Activated naive CD8-positive, alpha-beta T cell treated with anti-CD3 and anti-CD28 coated beads, Interleukin-2, amount 50 U/mL, for 24 hours (primary cell): ENCODE measurements at regions not wholly inside any gene's neighbourhood (a gene's known extent, or its start where the extent isn't known, plus 50 kb on each side); places are given as distances from the start of the nearest gene placed in this dataset.

Source experiments
- ATAC-seq: fragments of 150-1000 bp; cut with Tn5 transposase; one replicate; pipeline ENCODE4 v1.10.0; 2021
- DNase-seq: peaks from one replicate; pipeline ENCODE4 v3.0.0; 2021
- H3K27ac Mint-ChIP-seq: one replicate; pipeline ENCODE4 v1.8.0; 2021; ENCODE audit warnings: mild to moderate bottlenecking, mixed read lengths
- H3K27me3 Mint-ChIP-seq: one replicate; pipeline ENCODE4 v1.8.0; 2021; ENCODE audit warnings: mixed read lengths
- H3K36me3 Mint-ChIP-seq: one replicate; pipeline ENCODE4 v1.8.0; 2021; ENCODE audit warnings: low read depth, mixed read lengths
- H3K4me1 Mint-ChIP-seq: one replicate; pipeline ENCODE4 v1.8.0; 2021; ENCODE audit warnings: mixed read lengths
- H3K4me3 Mint-ChIP-seq: one replicate; pipeline ENCODE4 v1.8.0; 2021; ENCODE audit warnings: mild to moderate bottlenecking, moderate library complexity, mixed read lengths
- H3K9me3 Mint-ChIP-seq: one replicate; pipeline ENCODE4 v1.8.0; 2021; ENCODE audit warnings: mixed read lengths

- Mint-ChIP-seq H3K27me3 (no peaks in the 10 kb centered on the region), H3K4me1 (no peaks in the 10 kb centered on the region), H3K9me3 (no peaks in the 10 kb centered on the region), H3K36me3 (no peaks in the 10 kb centered on the region), H3K4me3 (no peak overlapping the region), H3K27ac (no peak overlapping the region)
- no peak for DNase-seq
- ATAC-seq: no peak
These were observed 334.8 kb upstream of the TMPO start for GRCh38 chr12:98180603-98181002.

- no peaks in the 10 kb centered on the region for H3K36me3 Mint-ChIP-seq
- H3K27me3 Mint-ChIP-seq: no peaks in the 10 kb centered on the region
- no peaks in the 10 kb centered on the region for H3K9me3 Mint-ChIP-seq
- DNase-seq (no peak), ATAC-seq (no peak)
- H3K4me3 Mint-ChIP-seq: no peak overlapping the region
- H3K4me1 Mint-ChIP-seq: no peaks in the 10 kb centered on the region
- no peak overlapping the region for H3K27ac Mint-ChIP-seq
These were observed 332.6 kb upstream of the TMPO start for GRCh38 chr12:98182821-98183220.

GRCh38 chr12:98185606-98186005 lies 329.8 kb upstream of the TMPO start:
- H3K4me1 Mint-ChIP-seq: no peaks in the 10 kb centered on the region
- no peaks in the 10 kb centered on the region for H3K9me3 Mint-ChIP-seq
- ATAC-seq: no peak
- H3K4me3 Mint-ChIP-seq: no peak overlapping the region
- H3K36me3 Mint-ChIP-seq: no peaks in the 10 kb centered on the region
- no peak for DNase-seq
- no peak overlapping the region for H3K27ac Mint-ChIP-seq
- H3K27me3 Mint-ChIP-seq: no peaks in the 10 kb centered on the region

GRCh38 chr12:98188650-98189077 lies 326.7 kb upstream of the TMPO start:
- DNase-seq: no peak
- no peaks in the 10 kb centered on the region for H3K9me3 Mint-ChIP-seq
- no peaks in the 10 kb centered on the region for H3K27me3 Mint-ChIP-seq
- H3K27ac Mint-ChIP-seq: no peak overlapping the region
- ATAC-seq: no peak
- no peaks in the 10 kb centered on the region for H3K4me1 Mint-ChIP-seq
- H3K36me3 Mint-ChIP-seq: no peaks in the 10 kb centered on the region
- no peak overlapping the region for H3K4me3 Mint-ChIP-seq

GRCh38 chr12:98194591-98194990 lies 320.8 kb upstream of the TMPO start:
- DNase-seq (no peak), ATAC-seq (no peak)
- Mint-ChIP-seq H3K36me3 (no peaks in the 10 kb centered on the region), H3K4me3 (no peak overlapping the region), H3K4me1 (no peaks in the 10 kb centered on the region), H3K9me3 (no peaks in the 10 kb centered on the region), H3K27ac (no peak overlapping the region), H3K27me3 (peaks cover 1% of the 10 kb centered on the region)

GRCh38 chr12:98198261-98198982 lies 317.0 kb upstream of the TMPO start:
- Mint-ChIP-seq H3K4me1 (no peaks in the 10 kb centered on the region), H3K27me3 (peaks cover 2% of the 10 kb centered on the region), H3K4me3 (no peak overlapping the region), H3K27ac (no peak overlapping the region), H3K36me3 (no peaks in the 10 kb centered on the region), H3K9me3 (no peaks in the 10 kb centered on the region)
- DNase-seq (no peak), ATAC-seq (no peak)

GRCh38 chr12:98208816-98209215 lies 306.6 kb upstream of the TMPO start:
- no peaks in the 10 kb centered on the region for H3K27me3 Mint-ChIP-seq
- no peaks in the 10 kb centered on the region for H3K9me3 Mint-ChIP-seq
- DNase-seq: no peak
- no peaks in the 10 kb centered on the region for H3K36me3 Mint-ChIP-seq
- H3K27ac Mint-ChIP-seq: no peak overlapping the region
- H3K4me1 Mint-ChIP-seq: no peaks in the 10 kb centered on the region
- H3K4me3 Mint-ChIP-seq: no peak overlapping the region
- ATAC-seq: no peak

GRCh38 chr12:98211909-98212695 lies 303.3 kb upstream of the TMPO start:
- Mint-ChIP-seq H3K4me3 (no peak overlapping the region), H3K36me3 (no peaks in the 10 kb centered on the region), H3K27me3 (peaks cover 4% of the 10 kb centered on the region), H3K4me1 (no peaks in the 10 kb centered on the region), H3K9me3 (no peaks in the 10 kb centered on the region), H3K27ac (no peak overlapping the region)
- DNase-seq (no peak), ATAC-seq (no peak)

- Mint-ChIP-seq H3K4me1 (no peaks in the 10 kb centered on the region), H3K4me3 (no peak overlapping the region), H3K27me3 (peaks cover 6% of the 10 kb centered on the region), H3K9me3 (no peaks in the 10 kb centered on the region), H3K27ac (no peak overlapping the region), H3K36me3 (no peaks in the 10 kb centered on the region)
- DNase-seq (no peak), ATAC-seq (no peak)
These were observed 301.8 kb upstream of the TMPO start for GRCh38 chr12:98213556-98213955.

- no peak for ATAC-seq
- Mint-ChIP-seq H3K4me3 (no peak overlapping the region), H3K4me1 (no peaks in the 10 kb centered on the region), H3K27me3 (peaks cover 10% of the 10 kb centered on the region), H3K27ac (no peak overlapping the region), H3K36me3 (no peaks in the 10 kb centered on the region), H3K9me3 (no peaks in the 10 kb centered on the region)
- no peak for DNase-seq
These were observed 298.1 kb upstream of the TMPO start for GRCh38 chr12:98217257-98217656.

- Mint-ChIP-seq H3K9me3 (no peaks in the 10 kb centered on the region), H3K27ac (no peak overlapping the region)
- no peak for ATAC-seq
These were observed 294.8 kb upstream of the TMPO start for GRCh38 chr12:98220636-98221035.

GRCh38 chr12:98221243-98221808 lies 294.1 kb upstream of the TMPO start:
- no peak overlapping the region for H3K27ac Mint-ChIP-seq
- H3K9me3 Mint-ChIP-seq: no peaks in the 10 kb centered on the region
- no peak overlapping the region for H3K4me3 Mint-ChIP-seq
- no peaks in the 10 kb centered on the region for H3K4me1 Mint-ChIP-seq
- ATAC-seq: no peak
- DNase-seq: no peak
- peaks cover 12% of the 10 kb centered on the region for H3K27me3 Mint-ChIP-seq
- H3K36me3 Mint-ChIP-seq: no peaks in the 10 kb centered on the region

More at GRCh38 chr12:98220636-98221035, 294.8 kb upstream of the TMPO start:
- Mint-ChIP-seq H3K27me3 (peaks cover 12% of the 10 kb centered on the region), H3K4me1 (no peaks in the 10 kb centered on the region), H3K4me3 (no peak overlapping the region), H3K36me3 (no peaks in the 10 kb centered on the region)
- DNase-seq: no peak

- no peak overlapping the region for H3K27ac Mint-ChIP-seq
- H3K36me3 Mint-ChIP-seq: no peaks in the 10 kb centered on the region
- no peak overlapping the region for H3K4me3 Mint-ChIP-seq
- peaks cover 8% of the 10 kb centered on the region for H3K27me3 Mint-ChIP-seq
- H3K9me3 Mint-ChIP-seq: no peaks in the 10 kb centered on the region
- no peaks in the 10 kb centered on the region for H3K4me1 Mint-ChIP-seq
- DNase-seq: no peak
- ATAC-seq: no peak
These were observed 293.3 kb upstream of the TMPO start for GRCh38 chr12:98222135-98222534.

- no peaks in the 10 kb centered on the region for H3K4me1 Mint-ChIP-seq
- DNase-seq: no peak
- no peak for ATAC-seq
- H3K27ac Mint-ChIP-seq: no peak overlapping the region
- H3K4me3 Mint-ChIP-seq: no peak overlapping the region
- H3K36me3 Mint-ChIP-seq: no peaks in the 10 kb centered on the region
- peaks cover 4% of the 10 kb centered on the region for H3K27me3 Mint-ChIP-seq
- no peaks in the 10 kb centered on the region for H3K9me3 Mint-ChIP-seq
These were observed 290.7 kb upstream of the TMPO start for GRCh38 chr12:98224584-98225221.

- peaks cover 2% of the 10 kb centered on the region for H3K27me3 Mint-ChIP-seq
- H3K36me3 Mint-ChIP-seq: no peaks in the 10 kb centered on the region
- H3K9me3 Mint-ChIP-seq: no peaks in the 10 kb centered on the region
- ATAC-seq (no peak), DNase-seq (no peak)
- no peak overlapping the region for H3K4me3 Mint-ChIP-seq
- H3K27ac Mint-ChIP-seq: no peak overlapping the region
- no peaks in the 10 kb centered on the region for H3K4me1 Mint-ChIP-seq
These were observed 288.2 kb upstream of the TMPO start for GRCh38 chr12:98227162-98227561.
